H9 (cell line): ENCODE measurements at regions not wholly inside any gene's neighbourhood (a gene's known extent, or its start where the extent isn't known, plus 50 kb on each side); places are given as distances from the start of the nearest gene placed in this dataset.

Source experiments
- DNase-seq: peaks from one replicate; pipeline ENCODE4 v3.0.0-alpha.2; 2017
- H2AFZ ChIP-seq: one replicate; pipeline ENCODE4 v1.6.1; 2013; ENCODE audit warnings: mild to moderate bottlenecking, low read length, control low read depth, moderate library complexity
- H2AK5ac ChIP-seq: 2 replicates; pipeline ENCODE4 v1.6.1; 2013; ENCODE audit warnings: low read length, control low read depth, mixed read lengths; ENCODE audit not compliant: insufficient read length
- H2BK120ac ChIP-seq: one replicate; pipeline ENCODE4 v1.6.1; 2013; ENCODE audit warnings: low read depth, mild to moderate bottlenecking, low read length, control low read depth, inconsistent platforms; ENCODE audit not compliant: poor library complexity, severe bottlenecking
- H2BK12ac ChIP-seq: 2 replicates; pipeline ENCODE4 v1.6.1; 2013; ENCODE audit warnings: low read length, control low read depth, mixed read lengths, low read depth; ENCODE audit not compliant: insufficient read length
- H2BK15ac ChIP-seq: 2 replicates; pipeline ENCODE4 v1.6.1; 2013; ENCODE audit warnings: low read depth, low read length, control low read depth
- H2BK20ac ChIP-seq: one replicate; pipeline ENCODE4 v1.6.1; 2013; ENCODE audit warnings: low read depth, mild to moderate bottlenecking, low read length, control low read depth, inconsistent platforms; ENCODE audit not compliant: poor library complexity, severe bottlenecking
- H2BK5ac ChIP-seq: 2 replicates; pipeline ENCODE4 v1.6.1; 2013; ENCODE audit warnings: low read length, control low read depth, mixed read lengths; ENCODE audit not compliant: insufficient read length
- H3K14ac ChIP-seq: 2 replicates; pipeline ENCODE4 v1.6.1; 2013; ENCODE audit warnings: low read length, control low read depth; ENCODE audit not compliant: insufficient read depth
- H3K18ac ChIP-seq: 2 replicates; pipeline ENCODE4 v1.6.1; 2013; ENCODE audit warnings: low read depth, mild to moderate bottlenecking, mixed read lengths, low read length, control low read depth; ENCODE audit not compliant: insufficient read length
- H3K23ac ChIP-seq: 2 replicates; pipeline ENCODE4 v1.6.1; 2013; ENCODE audit warnings: low read length, control low read depth, mixed read lengths, low read depth; ENCODE audit not compliant: insufficient read length
- H3K23me2 ChIP-seq: 2 replicates; pipeline ENCODE4 v1.6.1; 2013; ENCODE audit warnings: low read depth, mild to moderate bottlenecking, mixed read lengths, low read length, control low read depth; ENCODE audit not compliant: insufficient read length, poor library complexity, severe bottlenecking
- H3K27ac ChIP-seq: 2 replicates; pipeline ENCODE4 v1.5.1; 2013; ENCODE audit warnings: low read length, control low read depth, mixed read lengths, low read depth; ENCODE audit not compliant: insufficient read length
- H3K27me3 ChIP-seq: 2 replicates; pipeline ENCODE4 v1.6.1; 2013; ENCODE audit warnings: low read length, control low read depth, inconsistent platforms; ENCODE audit not compliant: insufficient read depth
- H3K4ac ChIP-seq: 2 replicates; pipeline ENCODE4 v1.6.1; 2013; ENCODE audit warnings: low read depth, mild to moderate bottlenecking, control low read depth, inconsistent platforms, low read length, moderate library complexity
- H3K4me1 ChIP-seq: 2 replicates; pipeline ENCODE4 v1.6.1; 2013; ENCODE audit warnings: low read length, control low read depth, inconsistent platforms; ENCODE audit not compliant: insufficient read depth
- H3K4me2 ChIP-seq: 2 replicates; pipeline ENCODE4 v1.6.1; 2013; ENCODE audit warnings: low read length, control low read depth, mixed read lengths; ENCODE audit not compliant: insufficient read length, insufficient read depth
- H3K56ac ChIP-seq: 2 replicates; pipeline ENCODE4 v1.6.1; 2013; ENCODE audit warnings: low read depth, mild to moderate bottlenecking, mixed read lengths, low read length, control low read depth; ENCODE audit not compliant: insufficient read length
- H3K79me1 ChIP-seq: 2 replicates; pipeline ENCODE4 v1.6.1; 2013; ENCODE audit warnings: low read depth, mild to moderate bottlenecking, moderate library complexity, low read length, control low read depth, inconsistent platforms; ENCODE audit not compliant: insufficient read depth, poor library complexity, severe bottlenecking
- H3K79me2 ChIP-seq: 2 replicates; pipeline ENCODE4 v1.6.1; 2013; ENCODE audit warnings: low read length, control low read depth, inconsistent platforms; ENCODE audit not compliant: insufficient read depth
- H3K9ac ChIP-seq: 2 replicates; pipeline ENCODE4 v1.6.1; 2013; ENCODE audit warnings: low read length, control low read depth, mixed read lengths; ENCODE audit not compliant: insufficient read length; ENCODE audit errors: extremely low read depth
- H3K9me3 ChIP-seq: one replicate; pipeline ENCODE4 v1.6.1; 2013; ENCODE audit warnings: low read depth, low read length, inconsistent platforms; ENCODE audit not compliant: control insufficient read depth
- H3T11ph ChIP-seq: one replicate; pipeline ENCODE4 v1.6.1; 2013; ENCODE audit warnings: mild to moderate bottlenecking, low read length, control low read depth, inconsistent platforms
- H4K20me1 ChIP-seq: one replicate; pipeline ENCODE4 v1.6.1; 2013; ENCODE audit not compliant: control insufficient read depth, insufficient read length, insufficient read depth
- H4K5ac ChIP-seq: 2 replicates; pipeline ENCODE4 v1.6.1; 2013; ENCODE audit warnings: low read depth, mild to moderate bottlenecking, mixed read lengths, low read length, control low read depth; ENCODE audit not compliant: insufficient read length
- H4K8ac ChIP-seq: replicated peaks from 2 replicates; pipeline ENCODE4 v1.6.1; 2013; ENCODE audit warnings: low read length, control low read depth, mixed read lengths, low read depth; ENCODE audit not compliant: insufficient read length
- H4K91ac ChIP-seq: 2 replicates; pipeline ENCODE4 v1.6.1; 2013; ENCODE audit warnings: low read depth, mild to moderate bottlenecking, moderate library complexity, mixed read lengths, low read length, control low read depth; ENCODE audit not compliant: insufficient read length
- H3K27ac Mint-ChIP-seq, 3 experiments: 2 replicates in 2 of 3; 3 replicates in 1 of 3; pipeline ENCODE4 v1.8.0; 2020 to 2021; ENCODE audit warnings: mixed read lengths in 3 of 3, mild to moderate bottlenecking in 1 of 3, moderate library complexity in 1 of 3
- H3K27me3 Mint-ChIP-seq: 2 replicates; pipeline ENCODE4 v1.8.0; 2021; ENCODE audit warnings: low read depth, mild to moderate bottlenecking, moderate library complexity, mixed read lengths
- H3K36me3 Mint-ChIP-seq, 3 experiments: 2 replicates in 2 of 3; 3 replicates in 1 of 3; pipeline ENCODE4 v1.8.0; 2020 to 2021; ENCODE audit warnings: low read depth in 3 of 3, mixed read lengths in 3 of 3; ENCODE audit not compliant: insufficient read depth in 1 of 3
- H3K4me1 Mint-ChIP-seq, 2 experiments: 2 replicates each; pipeline ENCODE4 v1.8.0; 2020; ENCODE audit warnings: mixed read lengths in 2 of 2
- H3K4me3 Mint-ChIP-seq, 2 experiments: 2 replicates in 1 of 2; 3 replicates in 1 of 2; pipeline ENCODE4 v1.8.0; 2020 to 2021; ENCODE audit warnings: mild to moderate bottlenecking in 2 of 2, mixed read lengths in 2 of 2, moderate library complexity in 1 of 2
- H3K9me3 Mint-ChIP-seq, 2 experiments: 2 replicates in 1 of 2; 3 replicates in 1 of 2; pipeline ENCODE4 v1.8.0; 2020; ENCODE audit warnings: mild to moderate bottlenecking in 2 of 2, mixed read lengths in 2 of 2, moderate library complexity in 1 of 2
- WGBS: extraction: QIAGEN DNeasy Blood & Tissue Kit; methylation state at CpG from one replicate; pipeline ENCODE4 v1.1.7; 2013; ENCODE audit warnings: missing lambda C conversion rate, low lambda C conversion rate, mixed read lengths; ENCODE audit not compliant: insufficient read length; ENCODE audit errors: extremely low coverage; 5-methylcytosine and 5-hydroxymethylcytosine counted together
- TF ChIP-seq, protein P1 (sequence below): fragments of 200-600 bp; sonication (generic); conservative IDR thresholded peaks from 3 replicates; pipeline ENCODE4 v1.8.0; 2021; ENCODE audit warnings: antibody characterized with exemption, mild to moderate bottlenecking

DNA sequence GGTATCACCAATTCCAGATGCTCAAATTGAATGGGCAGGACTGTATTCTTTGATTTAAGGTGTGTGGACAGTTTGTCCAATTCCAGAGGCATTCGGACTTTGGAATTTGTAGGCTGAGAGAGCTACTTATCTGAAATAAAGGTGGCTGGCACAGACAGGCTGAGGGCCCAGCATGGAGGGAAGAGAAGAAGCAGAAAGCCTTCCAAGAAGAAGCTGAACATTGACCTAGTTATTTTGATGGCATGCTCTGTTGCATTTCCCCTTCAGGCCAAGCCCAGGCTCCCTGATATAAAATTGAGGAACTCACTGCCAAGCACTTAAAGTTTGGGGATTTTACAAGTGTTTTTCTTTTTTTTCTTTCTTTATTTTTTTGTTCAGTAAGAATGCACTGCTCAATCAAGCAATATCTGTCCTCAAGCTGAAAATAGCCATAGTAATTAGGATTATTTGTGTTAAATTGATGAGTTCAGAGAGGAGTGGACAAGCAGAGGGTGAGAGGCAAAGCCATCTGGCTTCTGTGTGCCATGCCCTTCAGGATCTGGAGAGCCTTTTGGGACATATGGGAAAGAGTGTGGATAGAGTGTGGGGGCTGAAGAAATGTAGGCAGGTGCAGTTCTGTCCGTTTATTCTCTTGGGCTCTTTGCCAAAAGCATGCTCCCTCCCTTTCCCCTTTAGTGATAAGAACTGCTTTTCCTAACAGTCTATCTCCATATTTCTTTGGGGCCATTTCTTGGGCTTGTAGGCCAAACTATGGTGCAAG, 148.9 kb downstream of the OXSM start:
- no peak overlapping the region for H3K23ac ChIP-seq
- no peak overlapping the region for H4K5ac ChIP-seq
- no peaks in the 10 kb centered on the region for H3K79me1 ChIP-seq
- no peak overlapping the region for H4K8ac ChIP-seq
- H3K9me3 Mint-ChIP-seq = peaks cover 3 to 4% of the 10 kb centered on the region in 2 experiments; a peak in 2 of 5 replicates
- H4K20me1 ChIP-seq = no peaks in the 10 kb centered on the region
- TF ChIP-seq, protein P1, sequence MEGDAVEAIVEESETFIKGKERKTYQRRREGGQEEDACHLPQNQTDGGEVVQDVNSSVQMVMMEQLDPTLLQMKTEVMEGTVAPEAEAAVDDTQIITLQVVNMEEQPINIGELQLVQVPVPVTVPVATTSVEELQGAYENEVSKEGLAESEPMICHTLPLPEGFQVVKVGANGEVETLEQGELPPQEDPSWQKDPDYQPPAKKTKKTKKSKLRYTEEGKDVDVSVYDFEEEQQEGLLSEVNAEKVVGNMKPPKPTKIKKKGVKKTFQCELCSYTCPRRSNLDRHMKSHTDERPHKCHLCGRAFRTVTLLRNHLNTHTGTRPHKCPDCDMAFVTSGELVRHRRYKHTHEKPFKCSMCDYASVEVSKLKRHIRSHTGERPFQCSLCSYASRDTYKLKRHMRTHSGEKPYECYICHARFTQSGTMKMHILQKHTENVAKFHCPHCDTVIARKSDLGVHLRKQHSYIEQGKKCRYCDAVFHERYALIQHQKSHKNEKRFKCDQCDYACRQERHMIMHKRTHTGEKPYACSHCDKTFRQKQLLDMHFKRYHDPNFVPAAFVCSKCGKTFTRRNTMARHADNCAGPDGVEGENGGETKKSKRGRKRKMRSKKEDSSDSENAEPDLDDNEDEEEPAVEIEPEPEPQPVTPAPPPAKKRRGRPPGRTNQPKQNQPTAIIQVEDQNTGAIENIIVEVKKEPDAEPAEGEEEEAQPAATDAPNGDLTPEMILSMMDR = no peak
- H2AFZ ChIP-seq = no peak overlapping the region
- H3K36me3 Mint-ChIP-seq = no peaks in the 10 kb centered on the region
- no peak overlapping the region for H2BK15ac ChIP-seq
- H3K27ac ChIP-seq = no peak overlapping the region
- no peak overlapping the region for H3K4me3 Mint-ChIP-seq
- no peaks in the 10 kb centered on the region for H3K27me3 ChIP-seq
- no peak overlapping the region for H2AK5ac ChIP-seq
- DNase-seq = no peak
- no peaks in the 10 kb centered on the region for H3K4me1 ChIP-seq
- no CpG with 5 or more reads among the region's 2 CpGs for WGBS
- no peaks in the 10 kb centered on the region for H3K9me3 ChIP-seq
- no peaks in the 10 kb centered on the region for H3K23me2 ChIP-seq
- no peak overlapping the region for H3K9ac ChIP-seq
- no peak overlapping the region for H3K27ac Mint-ChIP-seq
- H2BK120ac ChIP-seq = no peak overlapping the region
- no peak overlapping the region for H2BK5ac ChIP-seq
- no peak overlapping the region for H3T11ph ChIP-seq
- no peak overlapping the region for H3K56ac ChIP-seq
- no peak overlapping the region for H3K4ac ChIP-seq
- H3K27me3 Mint-ChIP-seq = no peaks in the 10 kb centered on the region
- H3K79me2 ChIP-seq = no peaks in the 10 kb centered on the region
- no peak overlapping the region for H2BK12ac ChIP-seq
- no peak overlapping the region for H4K91ac ChIP-seq
- no peaks in the 10 kb centered on the region for H3K4me1 Mint-ChIP-seq
- no peak overlapping the region for H3K18ac ChIP-seq
- H3K14ac ChIP-seq = no peak overlapping the region
- H3K4me2 ChIP-seq = no peak overlapping the region
- no peak overlapping the region for H2BK20ac ChIP-seq
